ENCODE measurements at regions not wholly inside any gene's neighbourhood (a gene's known extent, or its start where the extent isn't known, plus 50 kb on each side); places are given as distances from the start of the nearest gene placed in this dataset.

- H3K79me2 ChIP-seq (ENCODE audit: insufficient read depth, low read length) = no peaks in the 10 kb centered on the region
- no peaks in the 10 kb centered on the region for H4K20me1 ChIP-seq (ENCODE audit: insufficient read depth, low read length)
- FAIRE-seq (no peak), DNase-seq (ENCODE audit: low read depth) (no peak)
- no peak overlapping the region for H3K4me3 ChIP-seq (ENCODE audit: insufficient read depth, low read depth, low read length)
- no peak overlapping the region for H3K27ac ChIP-seq (ENCODE audit: low read depth, low read length)
- no peak overlapping the region for H3K9ac ChIP-seq (ENCODE audit: low read length)
- H3K36me3 Mint-ChIP-seq (ENCODE audit: low read depth, unreplicated experiment) = no peaks in the 10 kb centered on the region
- no peaks in the 10 kb centered on the region for H3K36me3 ChIP-seq (ENCODE audit: insufficient read depth, low read length)
- H3K4me2 ChIP-seq (ENCODE audit: low read length) = no peak overlapping the region
- no peak overlapping the region for H3K4me3 Mint-ChIP-seq (ENCODE audit: unreplicated experiment)
- H3K4me1 ChIP-seq (ENCODE audit: insufficient read depth, low read length) = no peaks in the 10 kb centered on the region
- no peaks in the 10 kb centered on the region for H3K27me3 Mint-ChIP-seq (ENCODE audit: low read depth, unreplicated experiment)
- no peak for TF ChIP-seq EZH2 (IDR thresholded peaks at IDR 0.05; ENCODE audit: insufficient read depth, low read length)
- TF ChIP-seq, protein P1, sequence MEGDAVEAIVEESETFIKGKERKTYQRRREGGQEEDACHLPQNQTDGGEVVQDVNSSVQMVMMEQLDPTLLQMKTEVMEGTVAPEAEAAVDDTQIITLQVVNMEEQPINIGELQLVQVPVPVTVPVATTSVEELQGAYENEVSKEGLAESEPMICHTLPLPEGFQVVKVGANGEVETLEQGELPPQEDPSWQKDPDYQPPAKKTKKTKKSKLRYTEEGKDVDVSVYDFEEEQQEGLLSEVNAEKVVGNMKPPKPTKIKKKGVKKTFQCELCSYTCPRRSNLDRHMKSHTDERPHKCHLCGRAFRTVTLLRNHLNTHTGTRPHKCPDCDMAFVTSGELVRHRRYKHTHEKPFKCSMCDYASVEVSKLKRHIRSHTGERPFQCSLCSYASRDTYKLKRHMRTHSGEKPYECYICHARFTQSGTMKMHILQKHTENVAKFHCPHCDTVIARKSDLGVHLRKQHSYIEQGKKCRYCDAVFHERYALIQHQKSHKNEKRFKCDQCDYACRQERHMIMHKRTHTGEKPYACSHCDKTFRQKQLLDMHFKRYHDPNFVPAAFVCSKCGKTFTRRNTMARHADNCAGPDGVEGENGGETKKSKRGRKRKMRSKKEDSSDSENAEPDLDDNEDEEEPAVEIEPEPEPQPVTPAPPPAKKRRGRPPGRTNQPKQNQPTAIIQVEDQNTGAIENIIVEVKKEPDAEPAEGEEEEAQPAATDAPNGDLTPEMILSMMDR (IDR thresholded peaks at IDR 0.05; ENCODE audit: insufficient read depth, low read depth, low read length) = no peak
- no peaks in the 10 kb centered on the region for H3K9me3 ChIP-seq (ENCODE audit: insufficient read depth, low read depth, low read length)
- H3K27ac Mint-ChIP-seq (ENCODE audit: unreplicated experiment) = no peak overlapping the region
- no peak overlapping the region for H2AFZ ChIP-seq (ENCODE audit: low read depth, low read length)
- no peaks in the 10 kb centered on the region for H3K4me1 Mint-ChIP-seq (ENCODE audit: low read depth, unreplicated experiment)
- peaks cover 4% of the 10 kb centered on the region for H3K9me3 Mint-ChIP-seq (ENCODE audit: unreplicated experiment)
- no peaks in the 10 kb centered on the region for H3K27me3 ChIP-seq (ENCODE audit: insufficient read depth, low read length)
Observed at GRCh38 chr2:192275632-192276031, 80.9 kb upstream of the TMEFF2 start.

DNA sequence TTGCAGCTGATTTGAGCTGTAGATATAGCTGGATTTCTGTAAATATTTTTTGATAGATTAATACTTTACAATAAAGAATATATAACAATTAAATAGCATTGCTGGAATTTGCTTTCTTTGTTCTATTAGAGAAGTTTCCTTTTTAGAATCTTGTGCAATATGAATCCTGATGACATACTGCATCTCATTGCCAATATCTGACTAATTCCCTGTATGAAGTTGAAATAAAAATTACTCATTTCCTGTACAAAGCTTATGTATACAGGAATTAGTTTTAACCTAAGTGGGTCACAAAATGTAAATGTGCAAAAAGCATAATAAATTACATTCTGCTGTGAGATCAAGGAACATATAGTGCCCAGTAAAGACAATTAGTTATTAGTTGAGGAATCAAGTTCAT lies 72.8 kb upstream of the TMEFF2 start:
- no peak for TF ChIP-seq EZH2 (IDR thresholded peaks at IDR 0.05; ENCODE audit: insufficient read depth, low read length)
- H3K27me3 Mint-ChIP-seq (ENCODE audit: low read depth, unreplicated experiment) = peaks cover 3% of the 10 kb centered on the region

GRCh38 chr2:192265751-192266150 lies 71.0 kb upstream of the TMEFF2 start:
- Histone ChIP-seq H3K9me3 (ENCODE audit: insufficient read depth, low read depth, low read length) (no peaks in the 10 kb centered on the region), H3K9ac (ENCODE audit: low read length) (no peak overlapping the region), H3K4me2 (ENCODE audit: low read length) (no peak overlapping the region), H2AFZ (ENCODE audit: low read depth, low read length) (no peak overlapping the region), H3K27me3 (ENCODE audit: insufficient read depth, low read length) (no peaks in the 10 kb centered on the region), H3K27ac (ENCODE audit: low read depth, low read length) (no peak overlapping the region), H3K4me3 (ENCODE audit: insufficient read depth, low read depth, low read length) (no peak overlapping the region), H4K20me1 (ENCODE audit: insufficient read depth, low read length) (no peaks in the 10 kb centered on the region), H3K36me3 (ENCODE audit: insufficient read depth, low read length) (no peaks in the 10 kb centered on the region), H3K4me1 (ENCODE audit: insufficient read depth, low read length) (peaks cover 8% of the 10 kb centered on the region), H3K79me2 (ENCODE audit: insufficient read depth, low read length) (no peaks in the 10 kb centered on the region)
- FAIRE-seq (no peak), DNase-seq (ENCODE audit: low read depth) (peak; percentile 61)
- H3K4me3 Mint-ChIP-seq (ENCODE audit: unreplicated experiment) = no peak overlapping the region
- H3K4me1 Mint-ChIP-seq (ENCODE audit: low read depth, unreplicated experiment) = no peaks in the 10 kb centered on the region
- no peaks in the 10 kb centered on the region for H3K9me3 Mint-ChIP-seq (ENCODE audit: unreplicated experiment)
- H3K36me3 Mint-ChIP-seq (ENCODE audit: low read depth, unreplicated experiment) = no peaks in the 10 kb centered on the region
- H3K27me3 Mint-ChIP-seq (ENCODE audit: low read depth, unreplicated experiment) = peaks cover 3% of the 10 kb centered on the region
- no peak overlapping the region for H3K27ac Mint-ChIP-seq (ENCODE audit: unreplicated experiment)
- TF ChIP-seq, protein P1 (IDR thresholded peaks at IDR 0.05; ENCODE audit: insufficient read depth, low read depth, low read length) = no peak
- TF ChIP-seq EZH2 (IDR thresholded peaks at IDR 0.05; ENCODE audit: insufficient read depth, low read length) = no peak

More for the DNA sequence above, 72.8 kb upstream of the TMEFF2 start:
- Histone ChIP-seq H3K4me2 (ENCODE audit: low read length) (peak overlapping the region; percentile 24), H3K4me3 (ENCODE audit: insufficient read depth, low read depth, low read length) (no peak overlapping the region), H3K9me3 (ENCODE audit: insufficient read depth, low read depth, low read length) (no peaks in the 10 kb centered on the region), H3K9ac (ENCODE audit: low read length) (peak overlapping the region; percentile 63), H3K4me1 (ENCODE audit: insufficient read depth, low read length) (peaks cover 8% of the 10 kb centered on the region), H3K36me3 (ENCODE audit: insufficient read depth, low read length) (no peaks in the 10 kb centered on the region), H3K79me2 (ENCODE audit: insufficient read depth, low read length) (no peaks in the 10 kb centered on the region), H4K20me1 (ENCODE audit: insufficient read depth, low read length) (no peaks in the 10 kb centered on the region), H2AFZ (ENCODE audit: low read depth, low read length) (peak overlapping the region; percentile 30), H3K27ac (ENCODE audit: low read depth, low read length) (peak overlapping the region; percentile 83), H3K27me3 (ENCODE audit: insufficient read depth, low read length) (no peaks in the 10 kb centered on the region)
- H3K4me1 Mint-ChIP-seq (ENCODE audit: low read depth, unreplicated experiment) = no peaks in the 10 kb centered on the region
- no peak overlapping the region for H3K4me3 Mint-ChIP-seq (ENCODE audit: unreplicated experiment)
- no peaks in the 10 kb centered on the region for H3K9me3 Mint-ChIP-seq (ENCODE audit: unreplicated experiment)
- FAIRE-seq = no peak
- no peak overlapping the region for H3K27ac Mint-ChIP-seq (ENCODE audit: unreplicated experiment)
- no peaks in the 10 kb centered on the region for H3K36me3 Mint-ChIP-seq (ENCODE audit: low read depth, unreplicated experiment)
- peak; percentile 83 for DNase-seq (ENCODE audit: low read depth)
